ENCODE measurements at regions not wholly inside any gene's neighbourhood (a gene's known extent, or its start where the extent isn't known, plus 50 kb on each side); places are given as distances from the start of the nearest gene placed in this dataset.
"Not testable (repeated sequence)": the region's sequence is repeated elsewhere in the genome, so short reads cannot be mapped to it uniquely, and the experiment has no call there.

DNA sequence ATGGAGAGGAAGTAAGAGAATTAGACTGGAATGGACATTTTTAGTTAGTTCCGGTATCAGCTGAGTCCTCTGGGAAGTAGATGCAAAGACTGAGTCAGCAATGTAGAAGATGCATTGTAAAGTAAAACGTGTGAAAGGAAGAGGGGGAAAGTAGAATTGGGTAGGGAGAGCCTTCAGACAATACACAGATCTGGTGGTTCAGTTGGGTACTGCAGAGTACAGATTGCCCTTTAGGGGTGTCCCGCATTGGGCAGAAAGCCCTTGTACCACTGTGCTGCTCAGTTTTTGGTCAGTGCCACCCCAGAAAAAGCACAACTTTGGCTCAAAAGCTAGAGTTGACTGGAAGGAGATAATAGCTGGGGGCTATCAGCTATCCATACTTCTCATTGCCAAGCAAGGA, 247.4 kb downstream of the KBTBD8 start:
- Histone ChIP-seq H3K36me3 (no peaks in the 10 kb centered on the region), H3K27ac (no peak overlapping the region), H3K4me3 (no peak overlapping the region), H3K9me3 (no peaks in the 10 kb centered on the region), H3K4me1 (no peaks in the 10 kb centered on the region), H3K27me3 (no peaks in the 10 kb centered on the region)
- no peak for DNase-seq
- TF ChIP-seq EP300 (IDR thresholded peaks at IDR 0.05; ENCODE audit: low read depth) = no peak
- TF ChIP-seq, protein P1, sequence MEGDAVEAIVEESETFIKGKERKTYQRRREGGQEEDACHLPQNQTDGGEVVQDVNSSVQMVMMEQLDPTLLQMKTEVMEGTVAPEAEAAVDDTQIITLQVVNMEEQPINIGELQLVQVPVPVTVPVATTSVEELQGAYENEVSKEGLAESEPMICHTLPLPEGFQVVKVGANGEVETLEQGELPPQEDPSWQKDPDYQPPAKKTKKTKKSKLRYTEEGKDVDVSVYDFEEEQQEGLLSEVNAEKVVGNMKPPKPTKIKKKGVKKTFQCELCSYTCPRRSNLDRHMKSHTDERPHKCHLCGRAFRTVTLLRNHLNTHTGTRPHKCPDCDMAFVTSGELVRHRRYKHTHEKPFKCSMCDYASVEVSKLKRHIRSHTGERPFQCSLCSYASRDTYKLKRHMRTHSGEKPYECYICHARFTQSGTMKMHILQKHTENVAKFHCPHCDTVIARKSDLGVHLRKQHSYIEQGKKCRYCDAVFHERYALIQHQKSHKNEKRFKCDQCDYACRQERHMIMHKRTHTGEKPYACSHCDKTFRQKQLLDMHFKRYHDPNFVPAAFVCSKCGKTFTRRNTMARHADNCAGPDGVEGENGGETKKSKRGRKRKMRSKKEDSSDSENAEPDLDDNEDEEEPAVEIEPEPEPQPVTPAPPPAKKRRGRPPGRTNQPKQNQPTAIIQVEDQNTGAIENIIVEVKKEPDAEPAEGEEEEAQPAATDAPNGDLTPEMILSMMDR (IDR thresholded peaks at IDR 0.05) = no peak
- TF ChIP-seq POLR2AphosphoS5 (IDR thresholded peaks at IDR 0.05) = no peak
- no peak for TF ChIP-seq POLR2A (IDR thresholded peaks at IDR 0.05)
- in situ Hi-C loops (cut with MboI; ENCODE audit: low pct_ligation_motif_present in 1 of 4, low pct_unique_long_range_greater_than_20kb in 1 of 4, low sequenced_read_pairs in 3 of 4) (no loop called here), intact Hi-C loops (cut with DNase I; ENCODE audit: low total_unique reads) (no loop called here)
- WGBS, 2 donors (ENCODE audit: low coverage in 1 of 2) = 64 to 68% methylated on average over 2 to 3 of the region's 3 CpGs

DNA sequence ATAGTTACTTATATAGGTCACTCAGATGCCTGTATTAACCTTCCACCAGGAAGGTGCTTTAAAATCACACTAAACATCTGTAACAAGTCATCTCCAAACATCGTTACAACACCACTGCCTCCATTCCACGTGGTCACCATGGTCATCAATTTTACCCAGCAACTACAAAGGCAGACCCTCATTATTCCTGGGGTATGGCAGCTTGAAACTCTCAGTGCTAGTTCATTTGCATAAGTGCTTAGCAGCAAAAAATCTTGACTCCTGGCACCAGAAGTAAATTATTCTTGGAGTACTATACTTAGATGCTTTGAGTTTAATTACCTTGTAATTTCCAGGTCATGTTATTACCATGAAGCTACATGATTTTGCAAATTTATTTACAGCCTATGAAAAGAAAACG, 250.6 kb downstream of the KBTBD8 start:
- Histone ChIP-seq H3K4me1 (no peaks in the 10 kb centered on the region), H3K4me3 (no peak overlapping the region), H3K36me3 (no peaks in the 10 kb centered on the region), H3K27me3 (no peaks in the 10 kb centered on the region), H3K27ac (no peak overlapping the region), H3K9me3 (no peaks in the 10 kb centered on the region)
- TF ChIP-seq EP300 (IDR thresholded peaks at IDR 0.05; ENCODE audit: low read depth) (no peak), POLR2A (IDR thresholded peaks at IDR 0.05) (no peak), POLR2AphosphoS5 (IDR thresholded peaks at IDR 0.05) (no peak)
- TF ChIP-seq, protein P1 (IDR thresholded peaks at IDR 0.05) = no peak
- intact Hi-C loops (cut with DNase I; ENCODE audit: low total_unique reads) = no loop called here
- no peak for DNase-seq
- WGBS, 2 donors (ENCODE audit: low coverage in 1 of 2) = 61 to 67% methylated on average over 3 of the region's 3 CpGs
- in situ Hi-C loops (cut with MboI; ENCODE audit: low pct_ligation_motif_present in 1 of 4, low pct_unique_long_range_greater_than_20kb in 1 of 4, low sequenced_read_pairs in 3 of 4) = no loop called here

DNA sequence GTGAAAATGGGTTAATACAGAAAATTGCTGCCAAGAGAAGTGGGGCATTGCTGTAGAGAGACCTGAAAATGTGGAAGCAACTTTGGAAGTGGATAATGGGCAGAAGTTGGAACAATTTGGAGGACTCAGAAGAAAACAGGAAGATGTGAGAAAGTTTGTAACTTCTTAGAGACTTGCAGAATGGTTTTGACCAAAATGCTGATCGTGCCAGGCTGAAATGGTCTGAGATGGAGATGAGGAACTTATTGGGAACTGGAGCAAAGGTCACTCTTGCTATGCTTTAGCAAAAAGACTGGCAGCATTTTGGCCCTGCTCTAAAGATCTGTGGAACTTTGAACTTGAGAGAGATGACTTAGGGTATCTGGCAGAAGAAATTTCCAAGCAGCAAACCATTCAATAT, 254.8 kb downstream of the KBTBD8 start:
- WGBS, 2 donors (ENCODE audit: low coverage in 1 of 2) = 68% methylated on average over 1 of the region's 1 CpG; no CpG with 5 or more reads in 1 of the 2 donors
- H3K9me3 ChIP-seq; H3K27me3 ChIP-seq; H3K4me3 ChIP-seq; in situ Hi-C loops (cut with MboI; ENCODE audit: low pct_ligation_motif_present in 1 of 4, low pct_unique_long_range_greater_than_20kb in 1 of 4, low sequenced_read_pairs in 3 of 4); DNase-seq; H3K27ac ChIP-seq; intact Hi-C loops (cut with DNase I; ENCODE audit: low total_unique reads); H3K36me3 ChIP-seq; H3K4me1 ChIP-seq: not testable (repeated sequence)

DNA sequence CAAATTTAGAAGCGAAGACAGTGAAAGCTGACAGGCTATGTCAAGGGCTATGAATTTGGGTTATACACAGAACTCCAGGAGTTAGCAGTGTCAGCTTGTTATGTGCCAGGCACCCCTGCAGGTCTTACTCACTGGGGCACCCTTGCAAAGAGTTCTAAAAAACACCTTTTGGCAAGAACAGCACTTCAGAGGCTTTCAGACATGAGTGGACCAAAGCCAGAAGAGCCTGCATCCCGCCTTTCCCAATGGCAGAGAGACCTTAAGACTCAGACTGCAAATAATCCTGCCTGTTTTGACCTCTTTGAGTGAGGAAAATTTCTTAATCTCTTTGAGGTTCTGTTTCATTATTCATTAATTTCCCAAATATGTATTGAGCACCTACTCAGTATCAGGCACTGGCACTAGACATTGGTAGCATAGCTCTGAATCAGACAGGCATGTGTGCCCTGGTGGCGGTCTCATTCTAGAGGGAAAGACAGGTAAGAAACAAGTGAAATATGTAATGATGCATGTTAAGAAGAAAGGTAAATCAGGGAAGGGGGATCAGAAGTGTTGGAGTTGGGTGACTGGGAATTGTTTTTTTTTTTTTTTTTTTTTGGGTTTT, 280.0 kb downstream of the KBTBD8 start:
- Histone ChIP-seq H3K4me3 (no peak overlapping the region), H3K4me1 (no peaks in the 10 kb centered on the region), H3K27ac (no peak overlapping the region), H3K27me3 (no peaks in the 10 kb centered on the region), H3K36me3 (no peaks in the 10 kb centered on the region), H3K9me3 (no peaks in the 10 kb centered on the region)
- DNase-seq = no peak
- WGBS, 2 donors (ENCODE audit: low coverage in 1 of 2) = 72 to 83% methylated on average over 3 of the region's 3 CpGs
- in situ Hi-C loops (cut with MboI; ENCODE audit: low pct_ligation_motif_present in 1 of 4, low pct_unique_long_range_greater_than_20kb in 1 of 4, low sequenced_read_pairs in 3 of 4) = no loop called here
- intact Hi-C loops (cut with DNase I; ENCODE audit: low total_unique reads) = no loop called here
- TF ChIP-seq, protein P1 (IDR thresholded peaks at IDR 0.05) = no peak
- TF ChIP-seq EP300 (IDR thresholded peaks at IDR 0.05; ENCODE audit: low read depth) (no peak), POLR2A (IDR thresholded peaks at IDR 0.05) (no peak), POLR2AphosphoS5 (IDR thresholded peaks at IDR 0.05) (no peak)

DNA sequence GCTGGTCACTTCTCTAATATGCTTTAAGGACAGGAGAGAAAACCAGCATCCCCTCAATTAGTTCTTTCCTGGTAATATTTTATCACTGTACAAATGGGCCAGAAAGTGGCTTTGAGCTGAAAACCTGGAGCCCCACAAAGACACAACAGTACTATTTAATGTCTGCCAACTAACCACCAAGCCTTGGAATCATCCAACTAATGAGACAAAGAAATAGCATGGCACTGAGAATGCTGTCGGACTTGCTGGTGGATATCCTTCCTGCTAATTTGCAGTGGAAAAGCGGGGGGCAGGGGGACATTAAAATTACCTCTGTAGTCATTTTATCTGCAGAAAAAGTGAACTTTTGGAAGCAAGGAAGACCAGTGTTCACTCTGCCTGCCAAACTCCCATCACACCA, 288.5 kb downstream of the KBTBD8 start:
- Histone ChIP-seq H3K4me1 (no peaks in the 10 kb centered on the region), H3K36me3 (no peaks in the 10 kb centered on the region), H3K27me3 (no peaks in the 10 kb centered on the region), H3K4me3 (no peak overlapping the region), H3K27ac (no peak overlapping the region), H3K9me3 (no peaks in the 10 kb centered on the region)
- TF ChIP-seq EP300 (IDR thresholded peaks at IDR 0.05; ENCODE audit: low read depth) (no peak), POLR2A (IDR thresholded peaks at IDR 0.05) (no peak), POLR2AphosphoS5 (IDR thresholded peaks at IDR 0.05) (no peak)
- TF ChIP-seq, protein P1 (IDR thresholded peaks at IDR 0.05) = no peak
- in situ Hi-C loops (cut with MboI; ENCODE audit: low pct_ligation_motif_present in 1 of 4, low pct_unique_long_range_greater_than_20kb in 1 of 4, low sequenced_read_pairs in 3 of 4) (no loop called here), intact Hi-C loops (cut with DNase I; ENCODE audit: low total_unique reads) (no loop called here)
- DNase-seq = no peak
- 88 to 100% methylated on average over 2 of the region's 2 CpGs for WGBS, 2 donors (ENCODE audit: low coverage in 1 of 2)

All from transverse colon (tissue), 4 donors.